ENCODE measurements at regions not wholly inside any gene's neighbourhood (a gene's known extent, or its start where the extent isn't known, plus 50 kb on each side); places are given as distances from the start of the nearest gene placed in this dataset.

GRCh38 chr2:67846370-67847070 lies 216.3 kb downstream of the C1D start (continued):
- TF ChIP-seq CSRNP2 (CRISPR knock-in tag; conservative IDR thresholded peaks at IDR 0.05; ENCODE audit: low read depth) (no peak), ZBTB2 (CRISPR knock-in tag; IDR thresholded peaks at IDR 0.05; ENCODE audit: low read depth) (no peak), ETV6 (CRISPR knock-in tag; conservative IDR thresholded peaks at IDR 0.05) (no peak), ZNF777 (CRISPR knock-in tag; IDR thresholded peaks at IDR 0.05) (no peak), KDM1A (CRISPR knock-in tag; IDR thresholded peaks at IDR 0.05) (no peak), ZNF136 (CRISPR knock-in tag; IDR thresholded peaks at IDR 0.05; ENCODE audit: low read depth) (no peak), TCF12 (IDR thresholded peaks at IDR 0.05) (no peak), TCF12 (CRISPR knock-in tag; IDR thresholded peaks at IDR 0.05) (no peak), ELF3 (CRISPR knock-in tag; IDR thresholded peaks at IDR 0.05) (no peak), IKZF4 (CRISPR knock-in tag; IDR thresholded peaks at IDR 0.05; ENCODE audit: borderline replicate concordance, low read depth, not compliant biosample characterization) (no peak), BRF2 (CRISPR knock-in tag; IDR thresholded peaks at IDR 0.05) (no peak), KDM3A (CRISPR knock-in tag; IDR thresholded peaks at IDR 0.05; ENCODE audit: low read depth) (peak; percentile 59; the same call in 1 of the 2 replicates), ZNF205 (CRISPR knock-in tag; IDR thresholded peaks at IDR 0.05) (no peak), REL (CRISPR knock-in tag; conservative IDR thresholded peaks at IDR 0.05) (no peak), TCF7L2 (IDR thresholded peaks at IDR 0.05; ENCODE audit: low read depth, low read length) (no peak), TBP (CRISPR knock-in tag; IDR thresholded peaks at IDR 0.05) (no peak), WIZ (CRISPR knock-in tag; IDR thresholded peaks at IDR 0.05) (no peak), ZNF816 (CRISPR knock-in tag; IDR thresholded peaks at IDR 0.05; ENCODE audit: borderline replicate concordance) (no peak), MXI1 (IDR thresholded peaks at IDR 0.05; ENCODE audit: borderline replicate concordance, low read depth, low read length) (no peak; the same call in 2 of the 3 replicates), BATF2 (CRISPR knock-in tag; IDR thresholded peaks at IDR 0.05) (no peak), ZNF550 (CRISPR knock-in tag; IDR thresholded peaks at IDR 0.05; ENCODE audit: borderline replicate concordance) (no peak), ZNF546 (CRISPR knock-in tag; conservative IDR thresholded peaks at IDR 0.05) (no peak), PHB2 (IDR thresholded peaks at IDR 0.05; ENCODE audit: partially characterized antibody) (no peak), ZNF354B (CRISPR knock-in tag; IDR thresholded peaks at IDR 0.05) (no peak), TCF7 (IDR thresholded peaks at IDR 0.05; ENCODE audit: low read depth) (no peak), ATF5 (CRISPR knock-in tag; IDR thresholded peaks at IDR 0.05; ENCODE audit: low read depth) (no peak), KLF15 (CRISPR knock-in tag; IDR thresholded peaks at IDR 0.05; ENCODE audit: borderline replicate concordance) (no peak), ZMYM2 (CRISPR knock-in tag; IDR thresholded peaks at IDR 0.05) (no peak)
